Activated CD8-positive, alpha-beta T cell treated with anti-CD3 and anti-CD28 coated beads, Interleukin-2, amount 10 ng/mL, durations not matched to agents 7 days and 5 days (primary cell): ENCODE measurements at regions not wholly inside any gene's neighbourhood (a gene's known extent, or its start where the extent isn't known, plus 50 kb on each side); places are given as distances from the start of the nearest gene placed in this dataset.

Experiments used
- ATAC-seq: fragments of 150-1000 bp; cut with Tn5 transposase; one replicate; pipeline ENCODE4 v1.10.0; 2021; ENCODE audit warnings: moderate library complexity
- CTCF ChIA-PET: fragments of 350-600 bp; sonication (Branson Sonifier 250); formaldehyde crosslinking; loops from one replicate; lab custom pipeline; 2021; ENCODE audit warnings: antibody characterized with exemption; lab: Charles Lee
- POLR2A ChIA-PET: fragments of 350-600 bp; sonication (Branson Sonifier 250); formaldehyde crosslinking; loops from one replicate; lab custom pipeline; 2021; ENCODE audit warnings: antibody characterized with exemption; lab: Charles Lee
- DNase-seq: peaks from one replicate; pipeline ENCODE4 v3.0.0-alpha.2; 2020
- H3K27ac Mint-ChIP-seq: one replicate; pipeline ENCODE4 v1.8.0; 2021; ENCODE audit warnings: mild to moderate bottlenecking, mixed read lengths
- H3K27me3 Mint-ChIP-seq: one replicate; pipeline ENCODE4 v1.8.0; 2021; ENCODE audit warnings: low read depth, mixed read lengths
- H3K36me3 Mint-ChIP-seq: one replicate; pipeline ENCODE4 v1.8.0; 2021; ENCODE audit warnings: low read depth, mixed read lengths
- H3K4me1 Mint-ChIP-seq: one replicate; pipeline ENCODE4 v1.8.0; 2021; ENCODE audit warnings: low read depth, mixed read lengths
- H3K4me3 Mint-ChIP-seq: one replicate; pipeline ENCODE4 v1.8.0; 2021; ENCODE audit warnings: mild to moderate bottlenecking, mixed read lengths
- H3K9me3 Mint-ChIP-seq: one replicate; pipeline ENCODE4 v1.8.0; 2022; ENCODE audit warnings: mixed read lengths; ENCODE audit not compliant: insufficient read depth

GRCh38 chr1:213921311-213921710 is 66.5 kb upstream of the PROX1 start:
- Mint-ChIP-seq H3K4me1 (no peaks in the 10 kb centered on the region), H3K36me3 (no peaks in the 10 kb centered on the region), H3K27me3 (no peaks in the 10 kb centered on the region), H3K4me3 (no peak overlapping the region), H3K9me3 (no peaks in the 10 kb centered on the region), H3K27ac (no peak overlapping the region)
- no peak for DNase-seq
- POLR2A ChIA-PET, result no interaction called here
- no peak for ATAC-seq
- CTCF ChIA-PET, result no interaction called here

- ChIA-PET POLR2A (no interaction called here), CTCF (no interaction called here)
- no peak overlapping the region for H3K27ac Mint-ChIP-seq
- no peak overlapping the region for H3K4me3 Mint-ChIP-seq
- no peak for ATAC-seq
- no peaks in the 10 kb centered on the region for H3K4me1 Mint-ChIP-seq
- no peaks in the 10 kb centered on the region for H3K36me3 Mint-ChIP-seq
- H3K9me3 Mint-ChIP-seq, result no peaks in the 10 kb centered on the region
- no peaks in the 10 kb centered on the region for H3K27me3 Mint-ChIP-seq
- no peak for DNase-seq
These were observed 66.1 kb upstream of the PROX1 start for GRCh38 chr1:213921712-213922111.

GRCh38 chr1:213925531-213926182 is 62.1 kb upstream of the PROX1 start:
- no peaks in the 10 kb centered on the region for H3K4me1 Mint-ChIP-seq
- no peaks in the 10 kb centered on the region for H3K27me3 Mint-ChIP-seq
- POLR2A ChIA-PET, result no interaction called here
- H3K36me3 Mint-ChIP-seq, result no peaks in the 10 kb centered on the region
- no peak for ATAC-seq
- H3K9me3 Mint-ChIP-seq, result no peaks in the 10 kb centered on the region
- CTCF ChIA-PET, result no interaction called here
- no peak overlapping the region for H3K4me3 Mint-ChIP-seq
- no peak overlapping the region for H3K27ac Mint-ChIP-seq
- DNase-seq, result no peak

GRCh38 chr1:213927846-213928245 is 59.9 kb upstream of the PROX1 start:
- ATAC-seq, result no peak
- Mint-ChIP-seq H3K9me3 (no peaks in the 10 kb centered on the region), H3K36me3 (no peaks in the 10 kb centered on the region), H3K27me3 (no peaks in the 10 kb centered on the region), H3K4me3 (no peak overlapping the region), H3K27ac (no peak overlapping the region), H3K4me1 (no peaks in the 10 kb centered on the region)
- ChIA-PET CTCF (no interaction called here), POLR2A (no interaction called here)
- no peak for DNase-seq

GRCh38 chr1:213929398-213929797 is 58.4 kb upstream of the PROX1 start:
- H3K27ac Mint-ChIP-seq, result no peak overlapping the region
- DNase-seq (no peak), ATAC-seq (no peak)
- no peaks in the 10 kb centered on the region for H3K4me1 Mint-ChIP-seq
- ChIA-PET POLR2A (no interaction called here), CTCF (no interaction called here)
- no peaks in the 10 kb centered on the region for H3K27me3 Mint-ChIP-seq
- no peaks in the 10 kb centered on the region for H3K36me3 Mint-ChIP-seq
- no peaks in the 10 kb centered on the region for H3K9me3 Mint-ChIP-seq
- H3K4me3 Mint-ChIP-seq, result no peak overlapping the region

GRCh38 chr1:213931836-213932235 is 55.9 kb upstream of the PROX1 start:
- Mint-ChIP-seq H3K4me1 (no peaks in the 10 kb centered on the region), H3K27me3 (no peaks in the 10 kb centered on the region), H3K36me3 (no peaks in the 10 kb centered on the region), H3K27ac (no peak overlapping the region), H3K9me3 (no peaks in the 10 kb centered on the region), H3K4me3 (no peak overlapping the region)
- DNase-seq (no peak), ATAC-seq (no peak)
- ChIA-PET POLR2A (no interaction called here), CTCF (no interaction called here)

GRCh38 chr1:213933336-213933735 is 54.4 kb upstream of the PROX1 start:
- Mint-ChIP-seq H3K9me3 (no peaks in the 10 kb centered on the region), H3K4me1 (no peaks in the 10 kb centered on the region), H3K27ac (no peak overlapping the region), H3K4me3 (no peak overlapping the region), H3K36me3 (no peaks in the 10 kb centered on the region), H3K27me3 (no peaks in the 10 kb centered on the region)
- ChIA-PET CTCF (no interaction called here), POLR2A (no interaction called here)
- DNase-seq, result no peak
- ATAC-seq, result no peak

- no peaks in the 10 kb centered on the region for H3K4me1 Mint-ChIP-seq
- CTCF ChIA-PET, result no interaction called here
- H3K27ac Mint-ChIP-seq, result no peak overlapping the region
- H3K4me3 Mint-ChIP-seq, result no peak overlapping the region
- DNase-seq (no peak), ATAC-seq (no peak)
- no peaks in the 10 kb centered on the region for H3K9me3 Mint-ChIP-seq
- H3K36me3 Mint-ChIP-seq, result no peaks in the 10 kb centered on the region
- POLR2A ChIA-PET, result no interaction called here
- no peaks in the 10 kb centered on the region for H3K27me3 Mint-ChIP-seq
These were observed 53.1 kb upstream of the PROX1 start for GRCh38 chr1:213934649-213935048.

GRCh38 chr1:213936571-213936970 is 51.2 kb upstream of the PROX1 start:
- Mint-ChIP-seq H3K36me3 (no peaks in the 10 kb centered on the region), H3K4me3 (no peak overlapping the region), H3K27me3 (no peaks in the 10 kb centered on the region), H3K27ac (no peak overlapping the region), H3K9me3 (no peaks in the 10 kb centered on the region), H3K4me1 (no peaks in the 10 kb centered on the region)
- ChIA-PET CTCF (no interaction called here), POLR2A (no interaction called here)
- DNase-seq (no peak), ATAC-seq (no peak)
